ENCODE measurements at regions not wholly inside any gene's neighbourhood (a gene's known extent, or its start where the extent isn't known, plus 50 kb on each side); places are given as distances from the start of the nearest gene placed in this dataset.
A peak's percentile ranks its signal among the peaks of the same experiment; 100 is the strongest.

- H3K36me3 ChIP-seq (ENCODE audit: control insufficient read depth in 2 of 3, insufficient read depth in 3 of 3, low read length in 3 of 3): no peaks in the 10 kb centered on the region
- no peaks in the 10 kb centered on the region for H3K9me3 ChIP-seq (ENCODE audit: control insufficient read depth in 2 of 3, insufficient read depth in 1 of 3, low read length in 3 of 3)
- DNase-seq (no peak), FAIRE-seq (no peak)
- no peaks in the 10 kb centered on the region for H3K27me3 ChIP-seq (ENCODE audit: control insufficient read depth, insufficient read depth, low read length)
- intact Hi-C loops (cut with DNase I): no loop called here
- H3K4me1 ChIP-seq (ENCODE audit: control insufficient read depth in 2 of 3, insufficient read depth in 2 of 3, low read depth in 1 of 3, low read length in 3 of 3): no peaks in the 10 kb centered on the region
- H3K4me3 ChIP-seq (ENCODE audit: low read length in 3 of 3): no peak overlapping the region
- H3K9ac ChIP-seq (ENCODE audit: low read length in 3 of 3): no peak overlapping the region
- TF ChIP-seq CTCF (IDR thresholded peaks at IDR 0.05; ENCODE audit: borderline replicate concordance, extremely low read depth, insufficient read depth): no peak
- no peak overlapping the region for H3K27ac ChIP-seq (ENCODE audit: low read depth in 2 of 2, low read length in 2 of 2)
Measured at GRCh38 chr5:77569409-77569808, 69.1 kb downstream of the OTP start.

GRCh38 chr5:77568555-77568954 lies 70.0 kb downstream of the OTP start:
- H3K4me1 ChIP-seq (ENCODE audit: control insufficient read depth in 2 of 3, insufficient read depth in 2 of 3, low read depth in 1 of 3, low read length in 3 of 3): no peaks in the 10 kb centered on the region
- no peak overlapping the region for H3K9ac ChIP-seq (ENCODE audit: low read length in 3 of 3)
- intact Hi-C loops (cut with DNase I): no loop called here
- no peaks in the 10 kb centered on the region for H3K27me3 ChIP-seq (ENCODE audit: control insufficient read depth, insufficient read depth, low read length)
- H3K9me3 ChIP-seq (ENCODE audit: control insufficient read depth in 2 of 3, insufficient read depth in 1 of 3, low read length in 3 of 3): no peaks in the 10 kb centered on the region
- no peaks in the 10 kb centered on the region for H3K36me3 ChIP-seq (ENCODE audit: control insufficient read depth in 2 of 3, insufficient read depth in 3 of 3, low read length in 3 of 3)
- FAIRE-seq (no peak), DNase-seq (peak in 2 of 5 donors; percentile 1 to 3)
- TF ChIP-seq CTCF (IDR thresholded peaks at IDR 0.05; ENCODE audit: borderline replicate concordance, extremely low read depth, insufficient read depth): no peak
- H3K27ac ChIP-seq (ENCODE audit: low read depth in 2 of 2, low read length in 2 of 2): no peak overlapping the region
- H3K4me3 ChIP-seq (ENCODE audit: low read length in 3 of 3): no peak overlapping the region

- intact Hi-C loops (cut with DNase I): no loop called here
- no peaks in the 10 kb centered on the region for H3K9me3 ChIP-seq (ENCODE audit: control insufficient read depth in 2 of 3, insufficient read depth in 1 of 3, low read length in 3 of 3)
Measured at GRCh38 chr5:77568082-77568481, 70.4 kb downstream of the OTP start.

More at GRCh38 chr5:77568082-77568481, 70.4 kb downstream of the OTP start:
- TF ChIP-seq CTCF (IDR thresholded peaks at IDR 0.05; ENCODE audit: borderline replicate concordance, extremely low read depth, insufficient read depth): no peak
- no peak overlapping the region for H3K9ac ChIP-seq (ENCODE audit: low read length in 3 of 3)
- H3K4me1 ChIP-seq (ENCODE audit: control insufficient read depth in 2 of 3, insufficient read depth in 2 of 3, low read depth in 1 of 3, low read length in 3 of 3): no peaks in the 10 kb centered on the region
- H3K4me3 ChIP-seq (ENCODE audit: low read length in 3 of 3): no peak overlapping the region
- FAIRE-seq: no peak
- H3K36me3 ChIP-seq (ENCODE audit: control insufficient read depth in 2 of 3, insufficient read depth in 3 of 3, low read length in 3 of 3): no peaks in the 10 kb centered on the region
- H3K27ac ChIP-seq (ENCODE audit: low read depth in 2 of 2, low read length in 2 of 2): no peak overlapping the region
- H3K27me3 ChIP-seq (ENCODE audit: control insufficient read depth, insufficient read depth, low read length): no peaks in the 10 kb centered on the region
- DNase-seq: no peak
